GM12878 (cell line): ENCODE measurements at regions not wholly inside any gene's neighbourhood (a gene's known extent, or its start where the extent isn't known, plus 50 kb on each side); places are given as distances from the start of the nearest gene placed in this dataset.

ENCODE experiments used
- HCFC1 ChIP-seq: fragments of 150-350 bp; IDR thresholded peaks from 2 replicates; pipeline ENCODE4 v1.6.1; 2014; ENCODE audit warnings: low read length
- JUND ChIP-seq: IDR thresholded peaks from 2 replicates; pipeline ENCODE4 v1.6.1; 2012; ENCODE audit warnings: low read depth, mild to moderate bottlenecking, low read length, improper control_type of control experiment, moderate library complexity
- KDM1A ChIP-seq: fragments of 200-600 bp; sonication (generic); IDR thresholded peaks from 2 replicates; pipeline ENCODE4 v1.6.1; 2016; ENCODE audit warnings: borderline replicate concordance
- MYC ChIP-seq: IDR thresholded peaks from 2 replicates; pipeline ENCODE4 v1.6.1; 2011; ENCODE audit warnings: mild to moderate bottlenecking, low read length, moderate library complexity, inconsistent platforms; ENCODE audit not compliant: insufficient read depth, insufficient replicate concordance, insufficient read length, severe bottlenecking
- NFXL1 ChIP-seq: fragments of 450-650 bp; IDR thresholded peaks from 2 replicates; pipeline ENCODE4 v1.6.1; 2017; ENCODE audit warnings: antibody characterized with exemption, mild to moderate bottlenecking, borderline replicate concordance
- POLR2A ChIP-seq: IDR thresholded peaks from 2 replicates; pipeline ENCODE4 v1.6.1; 2011; ENCODE audit warnings: low read depth, mild to moderate bottlenecking, low read length
- PRDM15 ChIP-seq: fragments of 450-650 bp; formaldehyde crosslinking; IDR thresholded peaks from 2 replicates; pipeline ENCODE4 v1.4.0; 2020; ENCODE audit warnings: mild to moderate bottlenecking, moderate library complexity
- YY1 ChIP-seq: IDR thresholded peaks from 2 replicates; pipeline ENCODE4 v1.6.1; 2011; ENCODE audit warnings: low read depth, mild to moderate bottlenecking, low read length

GRCh38 chr11:33530815-33531214 lies 169.8 kb downstream of the C11orf91 start:
- TF ChIP-seq PRDM15 (CRISPR knock-in tag) = no peak
- no peak for TF ChIP-seq NFXL1
- TF ChIP-seq JUND = no peak
- TF ChIP-seq YY1 = no peak
- TF ChIP-seq HCFC1 = no peak
- TF ChIP-seq POLR2A = no peak
- TF ChIP-seq KDM1A = no peak
- TF ChIP-seq MYC = no peak
